ENCODE measurements at regions not wholly inside any gene's neighbourhood (a gene's known extent, or its start where the extent isn't known, plus 50 kb on each side); places are given as distances from the start of the nearest gene placed in this dataset.

DNA sequence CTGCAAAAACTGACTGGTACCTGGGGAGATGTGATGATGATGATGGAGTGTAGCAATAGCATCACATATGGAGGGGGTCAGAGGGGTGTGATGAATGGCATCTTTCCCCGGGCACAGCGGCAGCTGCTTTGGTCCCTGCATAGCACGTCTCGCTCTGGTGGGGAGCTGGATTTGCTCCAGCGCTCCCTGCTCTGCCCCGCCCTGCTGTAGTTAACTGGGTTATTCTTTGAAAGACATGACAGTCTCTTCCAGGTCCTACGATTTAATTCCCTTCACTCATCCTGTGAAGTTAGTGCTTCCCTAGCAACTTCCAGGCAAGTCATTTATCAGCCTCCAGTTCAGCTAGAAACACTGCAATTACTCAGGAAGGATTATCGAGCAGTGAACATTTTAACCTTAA, 463.1 kb downstream of the TSN start:
- TF ChIP-seq POLR2A (IDR thresholded peaks at IDR 0.05; ENCODE audit: low read length) (no peak), GATA1 (IDR thresholded peaks at IDR 0.05; ENCODE audit: low read depth, low read length) (no peak)
